HCT116 (cell line): ENCODE measurements at regions not wholly inside any gene's neighbourhood (a gene's known extent, or its start where the extent isn't known, plus 50 kb on each side); places are given as distances from the start of the nearest gene placed in this dataset.

ENCODE experiments used
- ATAC-seq: fragments of 200-7000 bp; cut with Tn5 transposase; 2 replicates; pipeline ENCODE4 v1.9.1; 2020; ENCODE audit warnings: mild to moderate bottlenecking, moderate library complexity
- BruUV-seq: library from RNA; stranded (reverse); fragments of 400-500 nt; replicated peaks from 2 replicates; lab custom pipeline; 2021; lab: Mats Ljungman, UMichigan
- CTCF ChIA-PET: fragments of 300-600 bp; sonication (Branson Sonifier 250); formaldehyde crosslinking; loops from one replicate; lab custom pipeline; 2021; ENCODE audit warnings: antibody characterized with exemption; lab: Charles Lee
- POLR2A ChIA-PET: fragments of 300-600, 350-600 bp; sonication (Branson Sonifier 250); formaldehyde crosslinking; loops from one replicate; lab custom pipeline; 2021; ENCODE audit warnings: antibody characterized with exemption; lab: Charles Lee
- RAD21 ChIA-PET, 2 experiments: fragments of 300-600 bp; sonication (Branson Sonifier 250); formaldehyde crosslinking; loops; one replicate each; lab custom pipeline; 2023; ENCODE audit warnings: low total read pairs in 2 of 2; ENCODE audit not compliant: uncharacterized antibody in 2 of 2, unreplicated experiment in 2 of 2, low non-redundant PET in 1 of 2; lab: Charles Lee
- DNase-seq: peaks from one replicate; pipeline ENCODE4 v3.0.0-alpha.2; 2010; ENCODE audit warnings: low read depth, low spot score
- H2AFZ ChIP-seq: fragments of 200-600 bp; shearing (Covaris generic), sonication (generic); 2 replicates; pipeline ENCODE4 v1.6.1; 2017; ENCODE audit warnings: low read depth, mixed run types, mixed read lengths, antibody characterized with exemption, low read length; ENCODE audit not compliant: poor library complexity, severe bottlenecking
- H3K27ac ChIP-seq: 2 replicates; pipeline ENCODE4 v1.5.1; 2012; ENCODE audit warnings: low read depth, low read length
- H3K27me3 ChIP-seq: fragments of 200-600 bp; sonication (generic); 2 replicates; pipeline ENCODE4 v1.6.1; 2016; ENCODE audit warnings: mixed run types, low read length, mixed read lengths; ENCODE audit not compliant: insufficient read depth
- H3K36me3 ChIP-seq, 2 experiments: fragments of 200-500 bp in 1 of 2; fragments of 200-600 bp in 1 of 2; sonication (Bioruptor generic) in 1 of 2; sonication (generic) in 1 of 2; 2 replicates each; pipeline versions ENCODE4 v1.5.1 to v1.6.1; 2014 to 2016; ENCODE audit warnings: low read length in 2 of 2, inconsistent platforms in 1 of 2, mixed read lengths in 1 of 2, mixed run types in 1 of 2; ENCODE audit not compliant: insufficient read depth in 2 of 2, control insufficient read depth in 1 of 2
- H3K4me1 ChIP-seq, 2 experiments: fragments of 200-600 bp in 1 of 2; sonication (generic) in 1 of 2; 2 replicates each; pipeline versions ENCODE4 v1.5.1 to v1.6.1; 2012 to 2017; ENCODE audit warnings: low read length in 2 of 2, inconsistent platforms in 1 of 2, mild to moderate bottlenecking in 1 of 2, mixed read lengths in 1 of 2, mixed run types in 1 of 2, moderate library complexity in 1 of 2; ENCODE audit not compliant: insufficient read depth in 2 of 2, control insufficient read depth in 1 of 2
- H3K4me2 ChIP-seq: fragments of 200-600 bp; sonication (generic); 2 replicates; pipeline ENCODE4 v1.6.1; 2017; ENCODE audit warnings: mixed run types, low read length, mixed read lengths
- H3K4me3 ChIP-seq, 2 experiments: fragments of 200-600 bp in 1 of 2; sonication (generic) in 1 of 2; replicated peaks in 1 of 2; 2 replicates each; pipeline ENCODE4 v1.5.1; 2011 to 2016; ENCODE audit warnings: low read length in 2 of 2, control low read depth in 1 of 2, low read depth in 1 of 2, mild to moderate bottlenecking in 1 of 2, mixed read lengths in 1 of 2, mixed run types in 1 of 2
- H3K79me2 ChIP-seq: fragments of 200-600 bp; sonication (generic); 2 replicates; pipeline ENCODE4 v1.6.1; 2017; ENCODE audit warnings: mild to moderate bottlenecking, mixed run types, low read length, moderate library complexity, mixed read lengths; ENCODE audit not compliant: insufficient read depth
- H3K9ac ChIP-seq: fragments of 200-600 bp; sonication (generic); 2 replicates; pipeline ENCODE4 v1.6.1; 2016; ENCODE audit warnings: low read length, mixed read lengths
- H3K9me2 ChIP-seq: fragments of 200-600 bp; sonication (generic), shearing (Covaris generic); 2 replicates; pipeline ENCODE4 v1.6.1; 2017; ENCODE audit warnings: mixed run types, mild to moderate bottlenecking, moderate library complexity; ENCODE audit not compliant: insufficient read depth
- H3K9me3 ChIP-seq, 2 experiments: fragments of 200-500 bp in 1 of 2; fragments of 200-600 bp in 1 of 2; sonication (Bioruptor generic) in 1 of 2; sonication (generic) in 1 of 2; 2 replicates each; pipeline ENCODE4 v1.6.1; 2014 to 2017; ENCODE audit warnings: low read length in 2 of 2, mixed read lengths in 2 of 2, inconsistent platforms in 1 of 2, low read depth in 1 of 2, mild to moderate bottlenecking in 1 of 2, mixed run types in 1 of 2, moderate library complexity in 1 of 2; ENCODE audit not compliant: control insufficient read depth in 1 of 2, insufficient read depth in 1 of 2
- H4K20me1 ChIP-seq: fragments of 200-600 bp; sonication (generic), shearing (Covaris generic); 2 replicates; pipeline ENCODE4 v1.6.1; 2017; ENCODE audit warnings: mixed run types, mild to moderate bottlenecking, moderate library complexity; ENCODE audit not compliant: insufficient read depth
- ATF3 ChIP-seq: IDR thresholded peaks from 2 replicates; pipeline ENCODE4 v1.6.1; 2012
- CEBPB ChIP-seq: IDR thresholded peaks from 2 replicates; pipeline ENCODE4 v1.6.1; 2012; ENCODE audit warnings: low read depth
- CTCF ChIP-seq, 3 experiments: fragments of 200-600 bp in 1 of 3; sonication (generic) in 1 of 3; IDR thresholded peaks in 2 of 3; conservative IDR thresholded peaks in 1 of 3; 2 replicates each; pipeline ENCODE4 v1.5.1; 2012 to 2017; ENCODE audit warnings: low read depth in 2 of 3, low read length in 2 of 3, antibody characterized with exemption in 1 of 3, borderline replicate concordance in 1 of 3, control low read depth in 1 of 3, mild to moderate bottlenecking in 1 of 3, mixed read lengths in 1 of 3, mixed run types in 1 of 3, moderate library complexity in 1 of 3; ENCODE audit not compliant: insufficient read depth in 1 of 3
- EGR1 ChIP-seq: IDR thresholded peaks from 2 replicates; pipeline ENCODE4 v1.6.1; 2012; ENCODE audit warnings: low read depth
- EZH2phosphoT487 ChIP-seq: fragments of 200-600 bp; IDR thresholded peaks from 2 replicates; pipeline ENCODE4 v1.6.1; 2018; ENCODE audit warnings: antibody characterized with exemption, borderline replicate concordance
- FOSL1 ChIP-seq: IDR thresholded peaks from 2 replicates; pipeline ENCODE4 v1.6.1; 2012; ENCODE audit warnings: low read depth
- MAX ChIP-seq: IDR thresholded peaks from 2 replicates; pipeline ENCODE4 v1.6.1; 2012
- POLR2A ChIP-seq: IDR thresholded peaks from 2 replicates; pipeline ENCODE4 v1.7.0; 2011; ENCODE audit warnings: borderline replicate concordance; ENCODE audit not compliant: insufficient read depth, insufficient read length; ENCODE audit errors: extremely low read depth
- POLR2AphosphoS5 ChIP-seq: IDR thresholded peaks from 2 replicates; pipeline ENCODE4 v1.6.1; 2011; ENCODE audit warnings: mild to moderate bottlenecking, low read depth, low read length, moderate library complexity
- SP1 ChIP-seq: IDR thresholded peaks from 2 replicates; pipeline ENCODE4 v1.6.1; 2012; ENCODE audit warnings: low read depth
- YY1 ChIP-seq: IDR thresholded peaks from 2 replicates; pipeline ENCODE4 v1.6.1; 2011; ENCODE audit warnings: low read length, low read depth, moderate library complexity, mild to moderate bottlenecking; ENCODE audit not compliant: insufficient replicate concordance; ENCODE audit errors: extremely low read depth
- intact Hi-C: fragments of 100-400 bp; cut with micrococcal nuclease; formaldehyde crosslinking; loops from 2 replicates; pipeline ENCODE4 v1.10.0; 2022

- Histone ChIP-seq H2AFZ (no peak overlapping the region), H3K9me2 (no peaks in the 10 kb centered on the region; the same call in 1 of the 2 replicates), H3K36me3 (no peaks in the 10 kb centered on the region), H4K20me1 (no peaks in the 10 kb centered on the region), H3K27me3 (no peaks in the 10 kb centered on the region), H3K9ac (no peak overlapping the region), H3K4me3 (no peak overlapping the region), H3K4me2 (no peak overlapping the region), H3K9me3 (no peaks in the 10 kb centered on the region), H3K79me2 (no peaks in the 10 kb centered on the region), H3K4me1 (no peaks in the 10 kb centered on the region), H3K27ac (no peak overlapping the region)
- RAD21 ChIA-PET, result no interaction called here
- intact Hi-C loops, result no loop called here
- POLR2A ChIA-PET, result no interaction called here
- no peak for ATAC-seq
- no peak for TF ChIP-seq EGR1
- no peak for TF ChIP-seq FOSL1
- TF ChIP-seq EZH2phosphoT487, result no peak
- no peak for TF ChIP-seq CEBPB
- no peak for TF ChIP-seq MAX
- TF ChIP-seq POLR2AphosphoS5, result no peak
- no peak for TF ChIP-seq POLR2A
- TF ChIP-seq ATF3, result no peak
- DNase-seq, result no peak
- BruUV-seq, result no TSS peak
- CTCF ChIA-PET, result no interaction called here
Measured at GRCh38 chr6:145290122-145290521, 445.2 kb downstream of the EPM2A start.

GRCh38 chr6:145292066-145292465 is 443.3 kb downstream of the EPM2A start:
- DNase-seq, result no peak
- H3K9me3 ChIP-seq, result no peaks in the 10 kb centered on the region
- H4K20me1 ChIP-seq, result no peaks in the 10 kb centered on the region
- H3K79me2 ChIP-seq, result no peaks in the 10 kb centered on the region
- BruUV-seq, result no TSS peak
- no peak for ATAC-seq
- CTCF ChIA-PET, result no interaction called here
- H2AFZ ChIP-seq, result no peak overlapping the region
- H3K36me3 ChIP-seq, result no peaks in the 10 kb centered on the region
- H3K4me1 ChIP-seq, result no peaks in the 10 kb centered on the region
- no peak for TF ChIP-seq CEBPB
- no peak for TF ChIP-seq EGR1
- no peak for TF ChIP-seq YY1
- TF ChIP-seq SP1, result no peak
- no peak for TF ChIP-seq CTCF (IDR thresholded peaks at IDR 0.05 in 2 of 3, conservative IDR thresholded peaks at IDR 0.05 in 1 of 3; ENCODE audit: borderline replicate concordance in 1 of 3, insufficient read depth in 1 of 3, low read depth in 2 of 3, low read length in 2 of 3)
- H3K27ac ChIP-seq, result no peak overlapping the region
- RAD21 ChIA-PET, result no interaction called here
- H3K9ac ChIP-seq, result no peak overlapping the region
- H3K9me2 ChIP-seq, result no peaks in the 10 kb centered on the region; the same call in 1 of the 2 replicates
- H3K27me3 ChIP-seq, result no peaks in the 10 kb centered on the region
- POLR2A ChIA-PET, result no interaction called here
- H3K4me2 ChIP-seq, result no peak overlapping the region
- intact Hi-C loops, result no loop called here
- H3K4me3 ChIP-seq, result no peak overlapping the region
